ENCODE measurements at regions not wholly inside any gene's neighbourhood (a gene's known extent, or its start where the extent isn't known, plus 50 kb on each side); places are given as distances from the start of the nearest gene placed in this dataset.

DNA sequence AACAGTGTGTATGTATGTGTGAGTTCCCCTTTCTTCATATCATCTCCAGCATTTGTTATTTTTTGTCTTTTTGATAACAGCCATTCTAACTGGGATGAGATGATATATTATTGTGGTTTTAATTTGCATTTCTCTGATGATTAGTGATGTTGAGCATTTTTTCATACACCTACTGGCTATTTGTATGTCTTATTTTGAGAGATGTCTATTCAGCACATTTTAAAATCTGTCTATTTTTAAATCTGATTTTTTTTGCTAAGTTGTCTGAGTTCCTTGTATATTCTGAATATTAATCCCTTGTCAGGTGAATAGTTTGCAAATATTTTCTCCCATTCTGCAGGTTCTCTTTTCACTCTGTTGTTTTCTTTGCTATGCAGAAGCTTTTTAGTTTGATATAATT is 469.1 kb downstream of the FUT8 start:
- CTCF ChIA-PET: no interaction called here
- TF ChIP-seq, protein P1, sequence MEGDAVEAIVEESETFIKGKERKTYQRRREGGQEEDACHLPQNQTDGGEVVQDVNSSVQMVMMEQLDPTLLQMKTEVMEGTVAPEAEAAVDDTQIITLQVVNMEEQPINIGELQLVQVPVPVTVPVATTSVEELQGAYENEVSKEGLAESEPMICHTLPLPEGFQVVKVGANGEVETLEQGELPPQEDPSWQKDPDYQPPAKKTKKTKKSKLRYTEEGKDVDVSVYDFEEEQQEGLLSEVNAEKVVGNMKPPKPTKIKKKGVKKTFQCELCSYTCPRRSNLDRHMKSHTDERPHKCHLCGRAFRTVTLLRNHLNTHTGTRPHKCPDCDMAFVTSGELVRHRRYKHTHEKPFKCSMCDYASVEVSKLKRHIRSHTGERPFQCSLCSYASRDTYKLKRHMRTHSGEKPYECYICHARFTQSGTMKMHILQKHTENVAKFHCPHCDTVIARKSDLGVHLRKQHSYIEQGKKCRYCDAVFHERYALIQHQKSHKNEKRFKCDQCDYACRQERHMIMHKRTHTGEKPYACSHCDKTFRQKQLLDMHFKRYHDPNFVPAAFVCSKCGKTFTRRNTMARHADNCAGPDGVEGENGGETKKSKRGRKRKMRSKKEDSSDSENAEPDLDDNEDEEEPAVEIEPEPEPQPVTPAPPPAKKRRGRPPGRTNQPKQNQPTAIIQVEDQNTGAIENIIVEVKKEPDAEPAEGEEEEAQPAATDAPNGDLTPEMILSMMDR (IDR thresholded peaks at IDR 0.05; ENCODE audit: insufficient read depth, low read length, missing control alignments): no peak
- POLR2A ChIA-PET: no interaction called here
- no peak for DNase-seq (ENCODE audit: low read depth, low spot score)
- no peak overlapping the region for H3K4me3 ChIP-seq (ENCODE audit: low read depth, low read length)

DNA sequence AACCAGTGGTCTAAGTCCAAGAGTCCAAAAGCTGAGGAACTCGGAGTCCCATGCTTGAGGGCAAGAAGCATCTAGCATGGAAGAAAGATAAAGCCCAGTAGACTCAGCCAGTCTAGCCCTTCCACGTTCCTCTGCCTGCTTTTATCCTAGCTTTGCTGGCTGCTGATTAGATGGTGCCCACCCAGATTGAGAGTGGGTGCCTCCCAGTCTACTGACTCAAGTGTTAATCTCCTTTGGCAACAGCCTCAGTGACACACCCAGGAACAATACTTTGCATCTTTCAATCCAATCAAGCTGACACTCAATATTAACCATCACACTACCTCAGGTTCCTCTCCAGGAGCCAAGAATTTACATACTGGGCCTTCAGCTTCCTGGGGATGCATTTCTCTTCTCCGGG is 476.1 kb downstream of the FUT8 start:
- DNase-seq (ENCODE audit: low read depth, low spot score): no peak
- POLR2A ChIA-PET: no interaction called here
- TF ChIP-seq, protein P1 (IDR thresholded peaks at IDR 0.05; ENCODE audit: insufficient read depth, low read length, missing control alignments): no peak
- CTCF ChIA-PET: no interaction called here
- no peak overlapping the region for H3K4me3 ChIP-seq (ENCODE audit: low read depth, low read length)

DNA sequence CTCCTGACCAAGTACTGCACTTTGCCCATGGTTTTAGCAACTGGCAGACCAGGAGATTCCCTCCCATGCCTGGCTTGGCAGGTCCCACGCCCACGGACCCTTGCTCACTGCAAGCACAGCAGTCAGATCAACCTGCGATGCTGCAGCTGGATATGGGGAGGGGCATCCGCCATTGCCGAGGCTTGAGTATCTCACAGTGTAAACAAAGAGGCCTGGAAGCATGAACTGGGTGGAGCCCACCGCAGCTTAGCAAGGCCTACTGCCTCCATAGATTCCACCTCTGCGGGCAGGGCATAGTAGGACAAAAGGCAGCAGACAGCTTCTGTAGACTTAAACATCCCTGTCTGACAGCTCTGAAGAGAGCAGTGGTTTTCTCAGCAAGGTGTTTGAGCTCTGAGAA is 479.8 kb downstream of the FUT8 start:
- CTCF ChIA-PET: no interaction called here
- H3K4me3 ChIP-seq (ENCODE audit: low read depth, low read length): no peak overlapping the region
- TF ChIP-seq, protein P1 (IDR thresholded peaks at IDR 0.05; ENCODE audit: insufficient read depth, low read length, missing control alignments): no peak
- POLR2A ChIA-PET: no interaction called here
- DNase-seq (ENCODE audit: low read depth, low spot score): no peak

DNA sequence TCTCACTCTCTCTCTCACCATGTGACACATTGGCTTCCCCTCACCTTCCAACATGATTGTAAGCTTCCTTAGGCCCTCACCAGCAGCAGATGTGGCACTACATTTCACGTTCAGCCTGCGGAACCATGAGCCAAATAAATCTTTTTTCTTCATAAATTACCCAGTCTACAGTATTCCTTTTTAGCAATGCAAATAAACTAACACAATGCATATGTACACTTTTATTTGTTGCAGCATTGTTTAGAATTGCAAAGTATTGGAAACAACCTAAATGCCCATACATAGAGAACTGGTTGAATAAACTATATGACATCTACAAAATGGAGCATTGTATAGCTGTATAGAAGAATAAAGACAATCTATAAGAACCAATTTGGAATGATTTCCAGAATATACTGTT is 487.6 kb downstream of the FUT8 start:
- no peak for DNase-seq (ENCODE audit: low read depth, low spot score)
- POLR2A ChIA-PET: no interaction called here
- TF ChIP-seq, protein P1 (IDR thresholded peaks at IDR 0.05; ENCODE audit: insufficient read depth, low read length, missing control alignments): no peak
- CTCF ChIA-PET: interaction anchor here (1.0 kb wide), 1 partner anchor 58 kb away, joined by 3 read pairs; no protein-coding TSS in a partner anchor
- no peak overlapping the region for H3K4me3 ChIP-seq (ENCODE audit: low read depth, low read length)

DNA sequence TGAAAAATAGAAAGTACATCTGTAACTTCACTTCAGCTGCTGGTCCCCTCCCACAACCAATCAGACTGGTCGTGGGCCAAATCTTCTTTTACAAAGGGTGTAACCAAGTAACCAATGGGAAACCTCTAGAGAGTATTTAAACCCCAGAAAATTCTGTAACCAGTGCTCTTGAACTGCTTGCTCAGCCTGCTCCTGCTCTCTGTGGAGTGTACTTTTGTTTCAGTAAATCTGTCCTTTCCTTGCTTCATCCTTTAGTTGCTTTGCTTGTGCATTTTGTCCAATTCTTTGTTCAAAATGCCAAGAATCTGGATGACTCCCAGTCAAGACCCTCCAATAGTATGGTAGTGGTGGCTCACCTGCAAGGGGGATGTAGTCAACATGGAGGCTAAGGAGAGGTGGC is 489.1 kb downstream of the FUT8 start:
- H3K4me3 ChIP-seq (ENCODE audit: low read depth, low read length): no peak overlapping the region
- TF ChIP-seq, protein P1 (IDR thresholded peaks at IDR 0.05; ENCODE audit: insufficient read depth, low read length, missing control alignments): no peak
- ChIA-PET POLR2A (no interaction called here), CTCF (no interaction called here)
- DNase-seq (ENCODE audit: low read depth, low spot score): no peak

DNA sequence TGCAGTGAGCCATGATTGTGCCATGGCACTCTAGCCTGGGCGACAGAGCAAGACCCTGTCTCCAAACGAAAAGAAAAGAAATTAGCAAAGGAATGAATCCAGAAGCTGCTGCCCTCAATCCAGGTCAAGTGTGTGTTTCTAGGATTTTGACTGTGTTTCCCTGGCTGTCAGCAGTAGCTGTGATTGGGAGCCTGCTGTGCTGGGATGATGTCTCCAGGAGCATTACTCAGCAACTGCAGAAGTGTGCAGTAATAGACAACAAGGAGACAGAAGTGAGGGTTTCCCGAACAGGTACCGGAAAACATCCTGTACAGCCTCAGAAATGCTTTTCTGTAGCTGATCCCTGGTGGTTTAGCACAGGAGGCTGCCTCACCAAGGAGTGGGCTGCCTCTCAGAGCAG is 492.5 kb downstream of the FUT8 start:
- CTCF ChIA-PET: no interaction called here
- TF ChIP-seq, protein P1 (IDR thresholded peaks at IDR 0.05; ENCODE audit: insufficient read depth, low read length, missing control alignments): no peak
- no peak for DNase-seq (ENCODE audit: low read depth, low spot score)
- H3K4me3 ChIP-seq (ENCODE audit: low read depth, low read length): no peak overlapping the region
- POLR2A ChIA-PET: interaction anchor here (0.6 kb wide), 1 partner anchor 148 kb away, joined by 3 read pairs; no protein-coding TSS in a partner anchor

Measured in AG04449 (cell line).